Epithelial cell of proximal tubule (primary cell): ENCODE measurements at regions not wholly inside any gene's neighbourhood (a gene's known extent, or its start where the extent isn't known, plus 50 kb on each side); places are given as distances from the start of the nearest gene placed in this dataset.

Experiments used
- DNase-seq: peaks from one replicate; pipeline ENCODE4 v3.0.0-alpha.2; 2011; ENCODE audit warnings: low read depth
- H3K4me3 ChIP-seq: 2 replicates; pipeline ENCODE4 v1.5.1; 2011; ENCODE audit warnings: low read depth, mild to moderate bottlenecking, low read length
- TF ChIP-seq, protein P1 (sequence below): conservative IDR thresholded peaks from 2 replicates; pipeline ENCODE4 v1.5.1; 2012; ENCODE audit warnings: low read depth, mild to moderate bottlenecking, low read length

- no peak for DNase-seq
Observed at GRCh38 chr12:118780939-118781338, 200.4 kb upstream of the SRRM4 start.

DNA sequence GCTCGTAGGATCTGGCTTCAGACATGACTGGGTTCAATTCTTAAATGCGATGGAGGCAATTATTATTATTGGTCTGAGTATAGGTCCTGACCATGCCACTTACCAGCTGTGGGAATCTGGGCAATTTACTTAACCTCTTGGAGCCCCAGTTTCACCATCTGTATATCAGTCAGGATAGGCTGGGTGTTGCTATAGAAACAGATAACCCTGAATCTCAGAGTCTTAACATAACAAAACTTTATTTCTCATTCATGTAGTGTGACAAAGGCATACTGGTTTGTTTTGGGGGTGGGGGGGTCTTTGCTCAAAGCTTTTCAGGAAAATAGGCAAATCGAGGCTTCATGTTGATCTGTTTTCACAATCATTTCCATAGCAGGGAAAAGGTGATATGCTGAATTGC is 199.6 kb upstream of the SRRM4 start:
- H3K4me3 ChIP-seq = no peak overlapping the region
- TF ChIP-seq, protein P1, sequence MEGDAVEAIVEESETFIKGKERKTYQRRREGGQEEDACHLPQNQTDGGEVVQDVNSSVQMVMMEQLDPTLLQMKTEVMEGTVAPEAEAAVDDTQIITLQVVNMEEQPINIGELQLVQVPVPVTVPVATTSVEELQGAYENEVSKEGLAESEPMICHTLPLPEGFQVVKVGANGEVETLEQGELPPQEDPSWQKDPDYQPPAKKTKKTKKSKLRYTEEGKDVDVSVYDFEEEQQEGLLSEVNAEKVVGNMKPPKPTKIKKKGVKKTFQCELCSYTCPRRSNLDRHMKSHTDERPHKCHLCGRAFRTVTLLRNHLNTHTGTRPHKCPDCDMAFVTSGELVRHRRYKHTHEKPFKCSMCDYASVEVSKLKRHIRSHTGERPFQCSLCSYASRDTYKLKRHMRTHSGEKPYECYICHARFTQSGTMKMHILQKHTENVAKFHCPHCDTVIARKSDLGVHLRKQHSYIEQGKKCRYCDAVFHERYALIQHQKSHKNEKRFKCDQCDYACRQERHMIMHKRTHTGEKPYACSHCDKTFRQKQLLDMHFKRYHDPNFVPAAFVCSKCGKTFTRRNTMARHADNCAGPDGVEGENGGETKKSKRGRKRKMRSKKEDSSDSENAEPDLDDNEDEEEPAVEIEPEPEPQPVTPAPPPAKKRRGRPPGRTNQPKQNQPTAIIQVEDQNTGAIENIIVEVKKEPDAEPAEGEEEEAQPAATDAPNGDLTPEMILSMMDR = no peak
- no peak for DNase-seq

More at GRCh38 chr12:118780939-118781338, 200.4 kb upstream of the SRRM4 start:
- TF ChIP-seq, protein P1 = no peak
- H3K4me3 ChIP-seq = no peak overlapping the region

GRCh38 chr12:118783703-118784102 is 197.6 kb upstream of the SRRM4 start:
- no peak for DNase-seq
- TF ChIP-seq, protein P1 = no peak
- H3K4me3 ChIP-seq = no peak overlapping the region

DNA sequence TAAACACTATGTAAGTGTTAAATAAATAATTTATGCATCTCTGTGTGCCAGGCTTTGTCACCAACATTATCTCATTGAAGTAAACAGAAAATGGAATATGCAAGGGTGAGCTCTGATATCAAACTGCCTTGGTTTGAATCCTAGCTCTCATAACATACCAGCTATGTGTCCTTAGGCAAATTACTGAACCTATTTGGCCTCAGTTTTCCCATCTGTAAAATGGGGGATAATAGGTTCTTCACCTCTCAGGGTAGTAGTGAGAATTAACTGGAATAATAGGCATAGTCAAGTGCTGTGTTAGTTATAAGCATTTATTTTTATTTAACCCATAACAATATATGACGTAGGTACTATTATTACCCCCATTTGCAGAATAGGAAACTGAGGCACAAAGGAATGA is 190.8 kb upstream of the SRRM4 start:
- H3K4me3 ChIP-seq = no peak overlapping the region
- TF ChIP-seq, protein P1 = no peak
- no peak for DNase-seq

DNA sequence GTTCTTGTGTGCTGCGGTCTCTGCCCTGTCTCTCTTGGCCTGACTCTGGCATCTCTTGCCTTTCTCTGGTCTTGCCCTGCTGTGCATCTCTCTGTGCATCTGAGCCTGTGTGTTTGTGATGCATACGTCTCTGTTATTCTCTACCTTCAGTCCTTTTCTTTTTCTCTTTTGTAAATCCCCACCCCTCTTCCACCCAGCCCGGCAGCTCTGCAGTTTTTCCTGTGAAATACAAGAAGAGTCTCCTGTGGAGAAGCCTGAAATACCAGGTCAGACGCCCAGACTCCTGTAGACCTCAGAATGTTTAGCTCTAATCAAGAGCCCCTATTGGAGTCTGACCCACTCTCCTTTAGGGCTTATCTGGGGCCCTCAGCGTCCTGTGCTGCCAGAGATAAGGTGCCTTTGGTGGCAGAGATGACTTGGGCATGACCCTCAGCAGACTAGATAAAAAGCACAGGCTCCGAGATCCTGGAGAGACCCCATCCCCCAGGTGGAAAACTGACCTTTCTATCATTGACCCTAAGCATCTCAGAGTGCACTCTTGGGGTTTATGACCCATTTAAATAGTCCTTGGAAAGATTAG is 167.5 kb upstream of the SRRM4 start:
- TF ChIP-seq, protein P1 = no peak
- DNase-seq = no peak
- H3K4me3 ChIP-seq = no peak overlapping the region

DNA sequence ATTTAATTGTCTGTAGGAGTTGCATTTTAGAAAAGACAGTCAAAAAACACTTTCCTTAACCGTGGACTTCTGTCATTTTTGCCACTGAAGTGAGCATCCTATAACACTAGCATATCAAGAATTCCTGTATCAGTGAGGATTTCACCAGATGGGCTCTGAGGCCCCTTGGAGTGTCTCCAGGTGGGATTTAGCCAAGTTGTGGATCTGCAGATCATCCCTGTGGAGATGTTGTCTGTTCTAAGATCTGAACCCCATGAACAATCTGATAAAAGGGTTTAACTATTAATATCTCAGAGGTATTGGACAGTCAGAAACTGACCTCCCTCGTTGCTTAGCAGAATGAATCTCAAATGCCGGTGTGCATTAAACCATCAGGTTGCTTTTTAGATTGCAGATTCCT is 165.0 kb upstream of the SRRM4 start:
- TF ChIP-seq, protein P1 = no peak
- H3K4me3 ChIP-seq = no peak overlapping the region
- DNase-seq = no peak

DNA sequence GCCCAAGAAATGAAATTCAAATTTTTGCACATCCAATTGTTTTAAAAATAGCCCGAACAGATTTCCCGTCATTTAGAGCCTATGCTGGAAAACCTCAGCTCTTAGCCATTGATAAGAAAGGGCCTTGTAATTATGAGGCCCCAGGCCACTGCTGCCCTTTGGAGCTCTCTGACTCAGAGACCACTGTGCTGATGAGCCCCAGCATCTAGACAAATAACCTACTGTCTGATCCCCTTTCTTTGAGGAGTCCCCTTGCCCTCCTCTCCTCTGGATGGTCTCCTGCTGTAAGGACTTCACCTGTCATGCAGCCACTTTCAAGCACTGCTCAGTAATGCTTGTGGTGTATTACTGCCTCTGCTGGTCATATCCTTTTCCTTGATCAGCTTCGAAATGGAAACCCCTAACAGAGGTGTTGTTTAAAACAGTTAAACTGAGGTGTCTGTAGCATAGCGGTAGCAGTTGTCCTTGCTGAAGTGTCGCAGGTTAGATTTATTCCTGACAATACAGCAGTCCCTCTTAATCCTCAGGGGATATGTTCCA is 159.9 kb upstream of the SRRM4 start:
- TF ChIP-seq, protein P1 = no peak
- DNase-seq = no peak
- no peak overlapping the region for H3K4me3 ChIP-seq
